Activated T-helper 2 cell treated with anti-CD3 and anti-CD28 coated beads, Interferon-gamma antibody, Interleukin-2, Interleukin-4, amounts not matched to agents 10 μg/mL and 5 μg/mL and 100 μg/mL, durations not matched to agents 14 hours and 24 hours and 36 hours (primary cell): ENCODE measurements at regions not wholly inside any gene's neighbourhood (a gene's known extent, or its start where the extent isn't known, plus 50 kb on each side); places are given as distances from the start of the nearest gene placed in this dataset.
"Not testable (repeated sequence)": the region's sequence is repeated elsewhere in the genome, so short reads cannot be mapped to it uniquely, and the experiment has no call there.

Source experiments
- DNase-seq: peaks from one replicate; pipeline ENCODE4 v3.0.0; 2021; ENCODE audit warnings: low spot score
- H3K27ac Mint-ChIP-seq: one replicate; pipeline ENCODE4 v1.8.0; 2021; ENCODE audit warnings: mixed read lengths
- H3K27me3 Mint-ChIP-seq: one replicate; pipeline ENCODE4 v1.8.0; 2021; ENCODE audit warnings: low read depth, mixed read lengths
- H3K36me3 Mint-ChIP-seq: one replicate; pipeline ENCODE4 v1.8.0; 2021; ENCODE audit warnings: low read depth, mixed read lengths
- H3K4me1 Mint-ChIP-seq: one replicate; pipeline ENCODE4 v1.8.0; 2021; ENCODE audit warnings: low read depth, mixed read lengths
- H3K4me3 Mint-ChIP-seq: one replicate; pipeline ENCODE4 v1.8.0; 2021; ENCODE audit warnings: low read depth, mild to moderate bottlenecking, moderate library complexity, mixed read lengths
- H3K9me3 Mint-ChIP-seq: one replicate; pipeline ENCODE4 v1.8.0; 2021; ENCODE audit warnings: mixed read lengths
- intact Hi-C: fragments of 100-400 bp; cut with micrococcal nuclease; formaldehyde crosslinking; loops from one replicate; pipeline ENCODE4 v1.15.1; 2023

DNA sequence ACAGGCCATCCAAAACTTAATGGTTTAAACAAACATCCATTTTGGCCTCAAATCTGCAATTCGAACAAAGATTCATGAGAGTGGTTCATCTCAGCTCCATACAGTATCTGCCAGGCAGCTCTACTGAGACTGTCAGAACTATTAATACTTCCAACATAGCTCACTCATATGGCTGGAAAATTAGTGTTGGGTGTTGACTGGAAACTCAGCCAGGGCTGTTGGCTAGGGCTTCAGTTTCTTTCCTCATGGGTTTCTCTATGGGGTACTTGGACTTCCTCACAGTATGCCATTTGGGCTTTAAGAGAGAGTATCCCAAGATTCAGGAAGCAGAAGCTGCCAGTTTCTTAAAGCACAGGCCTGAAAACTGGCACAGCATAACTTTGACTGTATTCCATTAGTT, 240.3 kb downstream of the TPBG start:
- H3K4me3 Mint-ChIP-seq = no peak overlapping the region
- DNase-seq = no peak
- H3K36me3 Mint-ChIP-seq = no peaks in the 10 kb centered on the region
- intact Hi-C loops = no loop called here
- H3K9me3 Mint-ChIP-seq = no peaks in the 10 kb centered on the region
- no peaks in the 10 kb centered on the region for H3K4me1 Mint-ChIP-seq
- H3K27ac Mint-ChIP-seq = no peak overlapping the region
- H3K27me3 Mint-ChIP-seq = no peaks in the 10 kb centered on the region

DNA sequence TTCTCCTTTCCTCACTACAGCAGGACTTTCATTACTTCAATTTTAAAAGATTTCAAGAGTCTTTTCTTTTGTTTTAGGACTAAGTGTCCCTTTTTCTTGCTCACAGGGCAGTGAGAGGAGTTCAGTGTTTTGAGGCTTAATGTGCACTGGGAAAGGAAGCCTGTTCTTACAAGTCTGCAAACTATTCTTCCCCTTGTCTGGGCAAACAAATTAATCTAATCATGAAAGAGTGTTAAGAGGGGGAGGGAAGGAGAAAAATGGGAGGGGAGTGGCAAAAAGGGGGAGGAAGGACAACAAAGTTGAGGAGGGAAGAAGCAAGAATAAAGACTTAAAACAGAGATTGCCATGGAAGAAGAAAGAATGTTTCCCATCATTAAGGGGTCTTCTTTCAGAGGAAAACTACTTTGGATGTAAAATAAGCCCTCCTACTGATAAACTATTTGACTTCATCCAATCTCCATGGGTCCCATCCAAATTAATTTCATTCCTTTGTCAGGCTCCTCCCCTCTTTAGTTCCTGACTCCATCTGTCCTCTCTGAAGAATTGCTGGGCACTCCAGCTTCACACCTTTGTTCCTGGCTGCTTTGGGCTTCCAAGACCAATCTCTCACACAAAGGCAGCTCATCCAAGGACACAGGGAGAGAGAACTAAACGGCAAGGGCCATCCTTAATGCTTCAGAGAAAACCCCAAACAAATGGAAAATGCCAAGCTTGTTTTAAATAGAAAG, 244.5 kb downstream of the TPBG start:
- H3K27me3 Mint-ChIP-seq = no peaks in the 10 kb centered on the region
- no peaks in the 10 kb centered on the region for H3K36me3 Mint-ChIP-seq
- H3K27ac Mint-ChIP-seq = no peak overlapping the region
- DNase-seq = no peak
- H3K4me1 Mint-ChIP-seq = no peaks in the 10 kb centered on the region
- intact Hi-C loops = no loop called here
- no peak overlapping the region for H3K4me3 Mint-ChIP-seq
- H3K9me3 Mint-ChIP-seq = no peaks in the 10 kb centered on the region

DNA sequence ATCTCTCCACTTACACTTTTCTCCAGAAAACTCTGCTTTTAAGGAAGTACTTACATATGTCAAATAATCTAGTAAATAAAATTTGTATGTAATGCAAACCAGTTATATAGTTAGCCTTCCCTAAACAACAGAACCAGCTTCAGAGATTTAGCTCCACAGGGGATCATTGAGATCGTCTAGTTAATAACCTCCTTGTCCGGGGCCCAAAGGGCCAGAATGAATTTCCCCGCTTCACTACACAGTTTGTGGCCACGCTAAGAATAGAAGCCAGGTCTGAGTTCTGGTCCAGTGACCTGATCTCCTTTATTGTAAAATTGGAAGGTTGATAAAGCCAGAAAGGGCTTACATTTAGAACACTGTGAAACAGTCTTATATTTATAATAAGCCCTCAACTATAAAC, 245.2 kb downstream of the TPBG start:
- H3K27me3 Mint-ChIP-seq = no peaks in the 10 kb centered on the region

DNA sequence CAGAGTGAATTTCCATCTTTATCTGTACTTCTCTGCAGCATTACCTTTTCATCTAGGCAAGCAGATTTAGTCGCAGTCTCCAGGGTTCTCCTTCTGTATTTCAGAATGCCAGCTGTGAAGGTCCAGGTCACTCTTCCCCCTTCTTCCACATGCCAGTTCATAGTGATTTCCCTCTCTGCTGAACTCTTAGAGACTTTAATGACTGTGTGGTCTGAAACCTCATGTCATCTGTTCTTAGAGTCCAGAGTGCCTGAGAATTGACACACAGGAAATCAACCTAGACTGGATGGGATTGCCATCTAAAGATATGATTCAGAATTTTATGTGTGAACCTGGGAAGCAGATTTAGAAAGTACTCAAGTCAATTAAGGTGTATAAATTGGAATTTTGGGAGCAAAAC, 248.1 kb downstream of the TPBG start:
- Mint-ChIP-seq H3K27ac (no peak overlapping the region), H3K36me3 (no peaks in the 10 kb centered on the region), H3K4me3 (no peak overlapping the region), H3K4me1 (no peaks in the 10 kb centered on the region), H3K27me3 (no peaks in the 10 kb centered on the region), H3K9me3 (no peaks in the 10 kb centered on the region)
- intact Hi-C loops = no loop called here
- no peak for DNase-seq

More for the DNA sequence above, 245.2 kb downstream of the TPBG start:
- H3K27ac Mint-ChIP-seq = no peak overlapping the region
- no peaks in the 10 kb centered on the region for H3K36me3 Mint-ChIP-seq
- H3K4me1 Mint-ChIP-seq = no peaks in the 10 kb centered on the region
- DNase-seq = no peak
- H3K4me3 Mint-ChIP-seq = no peak overlapping the region
- intact Hi-C loops = no loop called here
- H3K9me3 Mint-ChIP-seq = no peaks in the 10 kb centered on the region

DNA sequence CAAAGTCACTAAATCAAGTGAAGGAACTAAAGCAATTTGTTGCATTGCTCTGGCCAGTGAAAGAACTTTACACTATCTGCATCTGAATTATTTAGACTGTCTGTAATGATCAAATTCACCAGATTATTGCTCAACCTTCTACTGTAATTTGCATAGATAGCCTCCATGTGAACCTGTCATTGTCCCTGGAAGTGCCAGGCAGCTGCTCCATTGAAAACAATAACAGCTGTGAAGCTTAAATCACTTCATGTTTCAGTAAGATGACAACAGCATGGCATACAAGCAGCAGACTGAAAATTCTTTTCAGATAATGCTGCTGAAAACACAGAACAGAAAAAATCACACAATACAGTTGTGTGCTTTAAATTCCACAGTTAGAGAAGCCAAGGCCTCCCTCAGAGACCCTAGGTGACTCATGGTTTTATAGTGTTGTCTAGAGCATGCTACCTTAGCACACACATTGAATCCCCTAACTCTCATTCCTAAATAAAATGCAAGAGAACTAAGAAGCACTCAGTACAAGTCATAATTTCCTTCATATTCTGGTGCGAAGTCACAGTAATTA, 248.9 kb downstream of the TPBG start:
- no peaks in the 10 kb centered on the region for H3K36me3 Mint-ChIP-seq
- no peak for DNase-seq
- H3K4me1 Mint-ChIP-seq = no peaks in the 10 kb centered on the region
- intact Hi-C loops = no loop called here
- no peaks in the 10 kb centered on the region for H3K27me3 Mint-ChIP-seq
- no peaks in the 10 kb centered on the region for H3K9me3 Mint-ChIP-seq
- no peak overlapping the region for H3K27ac Mint-ChIP-seq
- no peak overlapping the region for H3K4me3 Mint-ChIP-seq

DNA sequence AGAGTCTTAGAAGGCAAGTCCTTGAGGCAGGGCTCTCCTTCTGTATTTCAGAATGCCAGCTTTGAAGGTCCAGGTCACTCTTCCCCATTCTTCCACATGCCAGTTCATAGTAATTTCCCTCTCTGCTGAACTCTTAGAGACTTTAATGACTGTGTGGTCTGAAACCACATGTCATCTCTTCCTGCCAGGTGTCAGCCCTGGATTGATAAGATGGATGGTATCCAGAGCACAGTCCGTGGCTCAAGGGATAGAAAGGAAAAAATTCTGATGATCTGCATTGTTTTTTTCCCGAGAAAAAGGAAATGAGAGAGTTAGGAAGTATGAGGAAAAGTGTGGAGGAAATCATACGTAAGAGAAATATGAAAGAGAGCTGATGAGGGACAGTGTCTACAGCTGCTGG, 250.9 kb downstream of the TPBG start:
- Mint-ChIP-seq H3K36me3 (no peaks in the 10 kb centered on the region), H3K4me1 (no peaks in the 10 kb centered on the region), H3K4me3 (no peak overlapping the region), H3K27ac (no peak overlapping the region), H3K9me3 (no peaks in the 10 kb centered on the region), H3K27me3 (no peaks in the 10 kb centered on the region)
- DNase-seq = no peak
- intact Hi-C loops = no loop called here

DNA sequence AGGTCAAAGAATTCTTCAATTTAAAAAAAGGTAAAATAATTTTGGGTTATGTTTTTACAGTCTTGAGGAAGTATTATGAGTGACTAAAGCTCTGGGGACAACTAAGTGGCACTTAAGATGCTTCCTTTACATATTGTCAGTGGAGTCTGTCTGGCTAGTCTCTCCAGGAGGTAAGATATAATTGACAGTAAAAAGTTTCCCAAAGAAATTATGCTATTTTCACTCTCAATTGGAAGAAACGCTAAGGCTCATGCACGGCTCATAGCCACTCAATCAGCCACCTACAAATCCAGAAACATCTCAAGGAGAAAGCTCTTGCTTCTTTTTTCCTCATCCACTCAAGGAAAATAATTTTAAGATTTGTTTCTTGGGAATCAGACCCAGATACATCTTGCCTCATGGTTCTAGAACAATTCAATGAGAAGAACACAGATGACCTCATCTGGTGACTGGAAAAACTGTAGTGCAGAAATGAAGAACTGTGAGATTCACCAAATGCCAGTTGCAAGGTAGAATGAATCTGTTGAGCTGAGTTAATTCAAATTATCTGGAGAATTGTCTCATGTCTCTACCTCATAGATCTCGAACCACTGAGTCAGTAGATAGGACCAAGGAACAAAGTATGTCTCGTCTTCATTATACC, 252.9 kb downstream of the TPBG start:
- no peaks in the 10 kb centered on the region for H3K4me1 Mint-ChIP-seq
- H3K27ac Mint-ChIP-seq = no peak overlapping the region
- H3K27me3 Mint-ChIP-seq = no peaks in the 10 kb centered on the region
- no peak for DNase-seq
- H3K9me3 Mint-ChIP-seq = no peaks in the 10 kb centered on the region
- no peak overlapping the region for H3K4me3 Mint-ChIP-seq
- intact Hi-C loops = no loop called here
- H3K36me3 Mint-ChIP-seq = no peaks in the 10 kb centered on the region

DNA sequence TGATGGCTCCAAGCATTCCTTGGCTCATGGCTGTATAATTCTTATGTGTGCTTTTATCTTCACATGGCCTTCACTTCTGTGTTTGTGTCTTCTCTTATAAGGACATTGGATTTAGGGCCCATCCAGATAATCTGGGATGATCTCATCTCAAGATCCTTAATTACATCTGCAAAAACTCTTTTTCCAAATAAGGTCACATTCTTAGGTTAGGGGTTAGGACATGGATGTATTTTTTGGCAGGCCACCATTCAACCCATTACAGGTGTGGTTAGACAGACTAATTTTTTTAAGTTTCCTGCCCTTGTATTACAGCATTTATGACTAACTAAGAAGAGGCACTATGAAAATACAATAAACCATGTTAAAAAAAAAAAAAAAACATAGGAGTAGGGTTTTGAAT, 254.0 kb downstream of the TPBG start:
- Mint-ChIP-seq H3K4me1 (no peaks in the 10 kb centered on the region), H3K36me3 (no peaks in the 10 kb centered on the region), H3K27ac (no peak overlapping the region), H3K9me3 (peaks cover 10% of the 10 kb centered on the region), H3K27me3 (no peaks in the 10 kb centered on the region), H3K4me3 (no peak overlapping the region)
- intact Hi-C loops = no loop called here
- no peak for DNase-seq

DNA sequence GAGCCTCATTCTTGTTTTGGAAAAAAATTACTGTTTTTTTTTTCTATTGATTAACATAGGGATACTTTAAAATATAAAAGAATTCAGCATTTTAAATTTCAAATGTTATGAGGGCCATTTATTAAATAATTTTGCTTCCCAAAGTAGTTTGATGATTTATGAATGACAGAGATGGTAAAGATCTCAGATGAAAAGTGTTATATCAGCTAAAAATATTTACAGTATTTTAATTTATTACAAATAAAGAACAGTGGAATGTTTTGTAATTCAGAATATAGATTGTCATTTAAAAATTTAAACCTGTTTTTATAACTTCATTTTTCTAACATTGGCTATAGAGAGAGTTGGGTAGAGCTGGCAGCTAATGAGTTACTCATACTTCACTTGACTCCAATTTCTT, 256.0 kb downstream of the TPBG start:
- intact Hi-C loops = no loop called here
- H3K4me3 Mint-ChIP-seq = no peak overlapping the region

DNA sequence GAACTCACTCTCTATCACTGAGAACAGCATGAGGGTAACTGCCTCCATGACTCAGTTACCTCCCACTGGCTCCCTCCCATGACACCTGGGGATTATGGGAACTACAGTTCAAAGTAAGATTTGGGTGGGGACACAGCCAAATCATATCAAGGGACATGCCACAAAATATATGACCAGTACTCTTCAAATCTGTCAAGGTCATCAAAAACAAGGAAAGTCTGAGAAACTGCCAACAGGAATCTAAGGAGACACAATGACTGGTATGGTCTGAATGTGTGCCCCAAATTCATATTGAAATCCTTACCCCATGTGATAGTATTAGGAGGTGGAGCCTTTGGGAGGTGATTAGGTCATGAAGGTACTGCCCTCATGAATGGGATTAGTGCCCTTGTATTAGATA, 258.8 kb downstream of the TPBG start:
- Mint-ChIP-seq H3K27ac (no peak overlapping the region), H3K9me3 (peaks cover 16% of the 10 kb centered on the region), H3K36me3 (no peaks in the 10 kb centered on the region), H3K27me3 (no peaks in the 10 kb centered on the region), H3K4me1 (no peaks in the 10 kb centered on the region), H3K4me3 (no peak overlapping the region)
- DNase-seq = no peak
- intact Hi-C loops = no loop called here

More for the DNA sequence above, 256.0 kb downstream of the TPBG start:
- no peaks in the 10 kb centered on the region for H3K4me1 Mint-ChIP-seq
- no peaks in the 10 kb centered on the region for H3K27me3 Mint-ChIP-seq
- H3K9me3 Mint-ChIP-seq = peaks cover 12% of the 10 kb centered on the region
- H3K27ac Mint-ChIP-seq = no peak overlapping the region
- H3K36me3 Mint-ChIP-seq = no peaks in the 10 kb centered on the region
- DNase-seq = no peak

DNA sequence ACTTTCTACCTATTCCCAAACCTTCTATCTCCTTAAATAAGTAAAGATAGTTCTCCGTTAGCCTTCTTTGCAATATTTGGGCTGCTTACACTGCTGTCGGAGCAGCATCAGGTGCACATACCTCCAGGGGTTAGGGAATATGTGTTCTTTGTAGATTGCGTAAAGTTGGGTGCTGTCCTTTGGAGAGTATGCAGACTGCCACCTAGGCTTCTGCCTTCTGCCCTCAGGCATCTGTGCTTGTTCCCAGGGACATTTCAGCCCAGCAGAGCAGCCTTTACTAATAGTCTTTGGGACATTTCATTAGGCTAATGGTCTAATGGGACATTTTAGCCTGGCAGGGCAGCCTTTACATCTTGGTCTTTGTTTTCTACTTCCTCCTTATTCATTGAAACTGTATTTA, 260.6 kb downstream of the TPBG start:
- no peak for DNase-seq
- intact Hi-C loops = no loop called here
- no peaks in the 10 kb centered on the region for H3K4me1 Mint-ChIP-seq
- H3K9me3 Mint-ChIP-seq = peaks cover 16% of the 10 kb centered on the region
- no peak overlapping the region for H3K4me3 Mint-ChIP-seq
- H3K27me3 Mint-ChIP-seq = no peaks in the 10 kb centered on the region
- H3K36me3 Mint-ChIP-seq = no peaks in the 10 kb centered on the region
- no peak overlapping the region for H3K27ac Mint-ChIP-seq

DNA sequence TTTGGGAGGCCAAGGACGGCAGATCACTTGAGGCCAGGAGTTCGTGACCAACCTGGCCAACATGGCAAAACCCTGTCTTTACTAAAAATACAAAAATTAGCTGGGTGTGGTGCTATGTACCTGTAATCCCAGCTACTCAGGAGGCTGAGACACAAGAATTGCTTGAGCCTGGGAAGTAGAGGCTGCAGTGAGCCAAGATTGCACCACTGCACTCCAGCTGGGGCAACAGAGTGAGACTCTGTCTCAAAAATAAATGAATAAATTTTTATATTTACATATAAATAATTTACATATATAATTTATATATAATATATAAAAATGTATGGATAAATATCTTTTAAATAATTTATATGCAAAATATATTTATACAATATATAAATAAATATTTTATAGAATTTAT, 263.3 kb downstream of the TPBG start:
- H3K36me3 Mint-ChIP-seq, H3K27ac Mint-ChIP-seq, DNase-seq, H3K27me3 Mint-ChIP-seq, H3K4me1 Mint-ChIP-seq, intact Hi-C loops, H3K4me3 Mint-ChIP-seq: not testable (repeated sequence)
- H3K9me3 Mint-ChIP-seq = peaks cover 13% of the 10 kb centered on the region

DNA sequence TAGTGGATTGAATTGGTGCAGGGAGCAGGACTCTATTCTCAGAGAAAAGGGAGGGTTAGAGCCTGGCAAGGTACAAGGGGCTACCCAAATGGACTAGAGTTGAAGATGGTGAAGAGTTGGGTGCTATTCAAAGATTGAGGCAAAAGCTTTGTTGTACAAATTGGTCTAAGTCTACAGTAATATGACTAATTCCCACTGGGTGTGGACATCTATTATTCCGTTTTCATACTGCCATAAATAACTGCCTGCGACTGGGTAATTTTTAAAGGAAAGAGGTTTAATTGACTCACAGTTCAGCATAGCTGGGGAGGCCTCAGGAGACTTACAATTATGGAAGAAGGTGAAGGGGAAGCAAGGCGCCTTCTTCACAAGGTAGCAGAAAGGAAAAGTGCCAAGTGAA, 266.3 kb downstream of the TPBG start:
- Mint-ChIP-seq H3K27me3 (no peaks in the 10 kb centered on the region), H3K27ac (no peak overlapping the region), H3K4me3 (no peak overlapping the region), H3K36me3 (no peaks in the 10 kb centered on the region), H3K4me1 (no peaks in the 10 kb centered on the region), H3K9me3 (peaks cover 4% of the 10 kb centered on the region)
- DNase-seq = no peak
- intact Hi-C loops = no loop called here
